ENCODE measurements at regions not wholly inside any gene's neighbourhood (a gene's known extent, or its start where the extent isn't known, plus 50 kb on each side); places are given as distances from the start of the nearest gene placed in this dataset.

- no peak overlapping the region for H3K4me3 ChIP-seq (replicated peaks; ENCODE audit: insufficient read depth, low read length)
- DNase-seq (ENCODE audit: low read depth in 1 of 2, low spot score in 1 of 2) = no peak
- no peak overlapping the region for H3K27ac ChIP-seq (replicated peaks)
- TF ChIP-seq GABPA (IDR thresholded peaks at IDR 0.05; ENCODE audit: low read depth) = no peak
- no peak for TF ChIP-seq POLR2AphosphoS5 (IDR thresholded peaks at IDR 0.05; ENCODE audit: low read depth)
- no peak for TF ChIP-seq CTCF (IDR thresholded peaks at IDR 0.05; ENCODE audit: insufficient read depth, low read length)
- no peak for TF ChIP-seq SPI1 (IDR thresholded peaks at IDR 0.05; ENCODE audit: borderline replicate concordance, low read depth)
- TF ChIP-seq REST (IDR thresholded peaks at IDR 0.05; ENCODE audit: insufficient replicate concordance, low read depth) = no peak
- H3K27me3 ChIP-seq (ENCODE audit: insufficient read depth, poor library complexity, severe bottlenecking) = no peaks in the 10 kb centered on the region
These were observed 735.2 kb upstream of the CDH9 start for GRCh38 chr5:27773636-27774035.

- TF ChIP-seq GABPA (IDR thresholded peaks at IDR 0.05; ENCODE audit: low read depth) (no peak), REST (IDR thresholded peaks at IDR 0.05; ENCODE audit: insufficient replicate concordance, low read depth) (no peak), POLR2AphosphoS5 (IDR thresholded peaks at IDR 0.05; ENCODE audit: low read depth) (no peak), CTCF (IDR thresholded peaks at IDR 0.05; ENCODE audit: insufficient read depth, low read length) (no peak), SPI1 (IDR thresholded peaks at IDR 0.05; ENCODE audit: borderline replicate concordance, low read depth) (no peak)
- no peaks in the 10 kb centered on the region for H3K27me3 ChIP-seq (ENCODE audit: insufficient read depth, poor library complexity, severe bottlenecking)
- no peak overlapping the region for H3K27ac ChIP-seq (replicated peaks)
- H3K4me3 ChIP-seq (replicated peaks; ENCODE audit: insufficient read depth, low read length) = no peak overlapping the region
- DNase-seq (ENCODE audit: low read depth in 1 of 2, low spot score in 1 of 2) = no peak
These were observed 734.8 kb upstream of the CDH9 start for GRCh38 chr5:27773166-27773565.

- TF ChIP-seq CTCF (IDR thresholded peaks at IDR 0.05; ENCODE audit: insufficient read depth, low read length) = no peak
- no peak for TF ChIP-seq REST (IDR thresholded peaks at IDR 0.05; ENCODE audit: insufficient replicate concordance, low read depth)
- TF ChIP-seq GABPA (IDR thresholded peaks at IDR 0.05; ENCODE audit: low read depth) = no peak
- TF ChIP-seq SPI1 (IDR thresholded peaks at IDR 0.05; ENCODE audit: borderline replicate concordance, low read depth) = no peak
- no peak for TF ChIP-seq POLR2AphosphoS5 (IDR thresholded peaks at IDR 0.05; ENCODE audit: low read depth)
- H3K27me3 ChIP-seq (ENCODE audit: insufficient read depth, poor library complexity, severe bottlenecking) = no peaks in the 10 kb centered on the region
- no peak overlapping the region for H3K4me3 ChIP-seq (replicated peaks; ENCODE audit: insufficient read depth, low read length)
- DNase-seq (ENCODE audit: low read depth in 1 of 2, low spot score in 1 of 2) = no peak
- H3K27ac ChIP-seq (replicated peaks) = no peak overlapping the region
These were observed 731.5 kb upstream of the CDH9 start for GRCh38 chr5:27769748-27770402.

Data from HL-60 (cell line).